Progenitor cell of endocrine pancreas (in vitro differentiated cells): ENCODE measurements at regions not wholly inside any gene's neighbourhood (a gene's known extent, or its start where the extent isn't known, plus 50 kb on each side); places are given as distances from the start of the nearest gene placed in this dataset.
A peak's percentile ranks its signal among the peaks of the same experiment; 100 is the strongest.

ENCODE experiments used
- DNase-seq: peaks from one replicate; pipeline ENCODE4 v3.0.0; 2021; ENCODE audit warnings: low spot score; ENCODE audit not compliant: unreplicated experiment
- H3K27ac Mint-ChIP-seq: 2 replicates; pipeline ENCODE4 v1.8.0; 2021; ENCODE audit warnings: mild to moderate bottlenecking, moderate library complexity, mixed read lengths
- H3K27me3 Mint-ChIP-seq: 2 replicates; pipeline ENCODE4 v1.8.0; 2021; ENCODE audit warnings: mixed read lengths
- H3K36me3 Mint-ChIP-seq: 2 replicates; pipeline ENCODE4 v1.8.0; 2022; ENCODE audit warnings: mixed read lengths; ENCODE audit not compliant: insufficient read depth
- H3K4me1 Mint-ChIP-seq: 2 replicates; pipeline ENCODE4 v1.8.0; 2021; ENCODE audit warnings: low read depth, mixed read lengths
- H3K4me3 Mint-ChIP-seq: 2 replicates; pipeline ENCODE4 v1.8.0; 2021; ENCODE audit warnings: low read depth, mild to moderate bottlenecking, moderate library complexity, mixed read lengths
- H3K9me3 Mint-ChIP-seq: 2 replicates; pipeline ENCODE4 v1.8.0; 2021; ENCODE audit warnings: low read depth, mixed read lengths
- TF ChIP-seq, protein P1 (sequence below): fragments of 200-600 bp; sonication (generic); IDR thresholded peaks from one replicate; pipeline ENCODE4 v1.5.0; 2021; ENCODE audit warnings: antibody characterized with exemption, mild to moderate bottlenecking; ENCODE audit not compliant: unreplicated experiment

- Mint-ChIP-seq H3K4me3 (no peak overlapping the region), H3K27me3 (peaks cover 10% of the 10 kb centered on the region)
Observed at GRCh38 chr22:48960980-48961660, 866.6 kb downstream of the BRD1 start.

GRCh38 chr22:48960576-48960975 is 867.1 kb downstream of the BRD1 start:
- Mint-ChIP-seq H3K4me3 (no peak overlapping the region), H3K27ac (no peak overlapping the region), H3K36me3 (no peaks in the 10 kb centered on the region), H3K9me3 (no peaks in the 10 kb centered on the region), H3K4me1 (no peaks in the 10 kb centered on the region), H3K27me3 (peaks cover 10% of the 10 kb centered on the region)
- TF ChIP-seq, protein P1, sequence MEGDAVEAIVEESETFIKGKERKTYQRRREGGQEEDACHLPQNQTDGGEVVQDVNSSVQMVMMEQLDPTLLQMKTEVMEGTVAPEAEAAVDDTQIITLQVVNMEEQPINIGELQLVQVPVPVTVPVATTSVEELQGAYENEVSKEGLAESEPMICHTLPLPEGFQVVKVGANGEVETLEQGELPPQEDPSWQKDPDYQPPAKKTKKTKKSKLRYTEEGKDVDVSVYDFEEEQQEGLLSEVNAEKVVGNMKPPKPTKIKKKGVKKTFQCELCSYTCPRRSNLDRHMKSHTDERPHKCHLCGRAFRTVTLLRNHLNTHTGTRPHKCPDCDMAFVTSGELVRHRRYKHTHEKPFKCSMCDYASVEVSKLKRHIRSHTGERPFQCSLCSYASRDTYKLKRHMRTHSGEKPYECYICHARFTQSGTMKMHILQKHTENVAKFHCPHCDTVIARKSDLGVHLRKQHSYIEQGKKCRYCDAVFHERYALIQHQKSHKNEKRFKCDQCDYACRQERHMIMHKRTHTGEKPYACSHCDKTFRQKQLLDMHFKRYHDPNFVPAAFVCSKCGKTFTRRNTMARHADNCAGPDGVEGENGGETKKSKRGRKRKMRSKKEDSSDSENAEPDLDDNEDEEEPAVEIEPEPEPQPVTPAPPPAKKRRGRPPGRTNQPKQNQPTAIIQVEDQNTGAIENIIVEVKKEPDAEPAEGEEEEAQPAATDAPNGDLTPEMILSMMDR = no peak
- DNase-seq = no peak

More at GRCh38 chr22:48960980-48961660, 866.6 kb downstream of the BRD1 start:
- Mint-ChIP-seq H3K4me1 (no peaks in the 10 kb centered on the region), H3K9me3 (no peaks in the 10 kb centered on the region), H3K36me3 (no peaks in the 10 kb centered on the region), H3K27ac (no peak overlapping the region)
- TF ChIP-seq, protein P1 = no peak
- peak; percentile 6 for DNase-seq

DNA sequence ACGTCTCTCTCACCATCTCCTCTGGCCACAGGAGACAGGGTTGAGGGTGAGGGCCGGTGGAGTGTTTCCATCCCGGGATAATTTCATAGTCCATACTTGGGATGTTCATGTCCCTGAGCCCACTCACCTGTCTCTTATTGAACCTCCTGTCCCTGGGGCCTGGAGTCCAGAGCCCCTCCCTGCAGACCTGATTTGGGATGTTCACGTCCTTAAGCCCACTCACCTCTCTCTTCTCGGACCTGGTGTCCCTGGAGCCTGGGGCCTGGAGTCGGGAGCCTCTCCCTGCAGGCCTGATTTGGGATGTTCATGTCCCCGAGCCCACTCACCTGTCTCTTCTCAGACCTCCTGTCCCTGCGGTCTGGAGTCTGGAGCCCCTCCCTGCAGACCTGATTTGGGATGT is 868.2 kb downstream of the BRD1 start:
- TF ChIP-seq, protein P1 = no peak
- no peak overlapping the region for H3K4me3 Mint-ChIP-seq
- no peak overlapping the region for H3K27ac Mint-ChIP-seq

GRCh38 chr22:48957987-48958321 is 869.7 kb downstream of the BRD1 start:
- Mint-ChIP-seq H3K27ac (no peak overlapping the region), H3K4me1 (no peaks in the 10 kb centered on the region), H3K27me3 (peaks cover 14% of the 10 kb centered on the region), H3K36me3 (no peaks in the 10 kb centered on the region), H3K4me3 (no peak overlapping the region), H3K9me3 (no peaks in the 10 kb centered on the region)
- TF ChIP-seq, protein P1 = no peak
- DNase-seq = no peak

More for the DNA sequence above, 868.2 kb downstream of the BRD1 start:
- Mint-ChIP-seq H3K4me1 (no peaks in the 10 kb centered on the region), H3K36me3 (no peaks in the 10 kb centered on the region), H3K27me3 (peaks cover 13% of the 10 kb centered on the region), H3K9me3 (no peaks in the 10 kb centered on the region)
- peak; percentile 4 for DNase-seq

- no peaks in the 10 kb centered on the region for H3K4me1 Mint-ChIP-seq
- peaks cover 14% of the 10 kb centered on the region for H3K27me3 Mint-ChIP-seq
- no peaks in the 10 kb centered on the region for H3K36me3 Mint-ChIP-seq
- H3K4me3 Mint-ChIP-seq = no peak overlapping the region
- DNase-seq = peak; percentile 6
- no peak overlapping the region for H3K27ac Mint-ChIP-seq
- H3K9me3 Mint-ChIP-seq = no peaks in the 10 kb centered on the region
- TF ChIP-seq, protein P1 = no peak
Observed at GRCh38 chr22:48957311-48957986, 870.2 kb downstream of the BRD1 start.
